ENCODE measurements at regions not wholly inside any gene's neighbourhood (a gene's known extent, or its start where the extent isn't known, plus 50 kb on each side); places are given as distances from the start of the nearest gene placed in this dataset.
"Not testable (repeated sequence)": the region's sequence is repeated elsewhere in the genome, so short reads cannot be mapped to it uniquely, and the experiment has no call there.

DNA sequence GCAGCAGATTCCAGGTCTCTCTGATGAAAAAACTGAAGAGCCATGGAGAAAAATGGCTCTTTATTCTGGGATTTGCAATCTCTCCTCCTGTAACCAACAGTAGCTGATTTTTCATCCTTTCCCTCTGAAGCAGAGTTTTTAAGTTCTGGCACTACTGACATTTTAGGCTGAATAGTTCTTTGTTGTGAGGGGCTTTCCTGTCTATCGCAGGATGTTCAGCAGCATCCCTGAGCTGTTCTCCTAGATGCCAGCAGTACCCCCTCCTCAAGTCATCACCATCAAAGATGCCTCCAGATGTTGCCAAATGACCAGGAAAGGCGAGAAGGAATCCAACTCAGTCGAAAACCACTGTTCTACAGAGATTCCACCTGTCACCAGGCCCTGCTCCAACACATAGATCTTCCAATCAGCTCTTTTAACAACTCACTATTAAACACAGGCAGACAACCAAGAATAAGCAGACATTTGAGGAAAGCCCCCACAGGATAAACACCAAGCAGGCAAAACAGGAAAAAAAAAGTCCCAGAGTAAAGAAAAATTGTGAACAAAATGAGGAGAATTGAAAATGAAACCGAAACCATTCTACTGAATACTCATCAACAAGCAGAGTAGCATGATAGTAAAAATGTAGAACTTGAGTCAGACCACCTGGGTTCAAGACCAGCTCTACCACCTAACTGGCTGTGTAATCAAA, 124.8 kb downstream of the MPP7 start:
- H3K4me3 ChIP-seq (ENCODE audit: control insufficient read depth, low read depth, low read length), result no peak overlapping the region
- no peak for DNase-seq (ENCODE audit: low read depth)
- TF ChIP-seq, protein P1, sequence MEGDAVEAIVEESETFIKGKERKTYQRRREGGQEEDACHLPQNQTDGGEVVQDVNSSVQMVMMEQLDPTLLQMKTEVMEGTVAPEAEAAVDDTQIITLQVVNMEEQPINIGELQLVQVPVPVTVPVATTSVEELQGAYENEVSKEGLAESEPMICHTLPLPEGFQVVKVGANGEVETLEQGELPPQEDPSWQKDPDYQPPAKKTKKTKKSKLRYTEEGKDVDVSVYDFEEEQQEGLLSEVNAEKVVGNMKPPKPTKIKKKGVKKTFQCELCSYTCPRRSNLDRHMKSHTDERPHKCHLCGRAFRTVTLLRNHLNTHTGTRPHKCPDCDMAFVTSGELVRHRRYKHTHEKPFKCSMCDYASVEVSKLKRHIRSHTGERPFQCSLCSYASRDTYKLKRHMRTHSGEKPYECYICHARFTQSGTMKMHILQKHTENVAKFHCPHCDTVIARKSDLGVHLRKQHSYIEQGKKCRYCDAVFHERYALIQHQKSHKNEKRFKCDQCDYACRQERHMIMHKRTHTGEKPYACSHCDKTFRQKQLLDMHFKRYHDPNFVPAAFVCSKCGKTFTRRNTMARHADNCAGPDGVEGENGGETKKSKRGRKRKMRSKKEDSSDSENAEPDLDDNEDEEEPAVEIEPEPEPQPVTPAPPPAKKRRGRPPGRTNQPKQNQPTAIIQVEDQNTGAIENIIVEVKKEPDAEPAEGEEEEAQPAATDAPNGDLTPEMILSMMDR (IDR thresholded peaks at IDR 0.05; ENCODE audit: control insufficient read depth, insufficient read depth, low read depth, low read length, missing control alignments), result no peak

DNA sequence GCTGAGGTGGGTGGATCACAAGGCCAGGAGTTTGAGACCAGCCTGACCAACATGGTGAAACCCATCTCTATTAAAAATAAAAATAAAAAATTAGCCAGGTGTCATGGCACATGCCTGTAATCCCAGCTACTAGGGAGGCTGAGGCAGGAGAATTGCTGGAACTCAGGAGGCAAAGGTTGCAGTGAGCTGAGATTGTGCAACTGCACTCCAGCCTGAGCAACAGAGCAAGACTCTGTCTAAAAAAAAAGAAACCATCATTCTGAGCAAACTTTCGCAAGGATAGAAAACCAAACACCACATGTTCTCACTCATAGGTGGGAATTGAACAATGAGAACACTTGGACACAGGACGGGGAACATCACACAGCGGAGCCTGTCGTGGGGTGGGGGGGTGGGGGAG, 126.4 kb downstream of the MPP7 start:
- not testable (repeated sequence) for H3K4me3 ChIP-seq (ENCODE audit: control insufficient read depth, low read depth, low read length); DNase-seq (ENCODE audit: low read depth)

DNA sequence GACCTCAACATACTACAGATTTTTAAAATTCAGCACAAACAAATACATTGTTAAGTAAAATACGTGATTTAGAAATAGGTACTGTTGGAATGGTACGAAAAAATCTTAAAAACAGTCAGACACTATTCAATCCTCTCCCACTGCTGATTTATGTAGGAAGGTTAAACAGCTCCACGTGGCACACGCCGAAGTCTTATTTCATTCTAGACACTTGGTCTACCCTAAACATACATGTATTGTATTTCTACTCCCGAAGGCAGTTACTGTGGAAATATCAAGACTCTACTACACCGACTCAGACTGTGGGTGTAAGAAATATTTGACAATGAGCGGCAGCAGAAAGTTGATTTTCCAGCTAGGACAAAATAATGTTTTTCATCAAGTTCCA, 130.6 kb downstream of the MPP7 start:
- TF ChIP-seq, protein P1 (IDR thresholded peaks at IDR 0.05; ENCODE audit: control insufficient read depth, insufficient read depth, low read depth, low read length, missing control alignments), result no peak
- no peak for DNase-seq (ENCODE audit: low read depth)
- no peak overlapping the region for H3K4me3 ChIP-seq (ENCODE audit: control insufficient read depth, low read depth, low read length)

DNA sequence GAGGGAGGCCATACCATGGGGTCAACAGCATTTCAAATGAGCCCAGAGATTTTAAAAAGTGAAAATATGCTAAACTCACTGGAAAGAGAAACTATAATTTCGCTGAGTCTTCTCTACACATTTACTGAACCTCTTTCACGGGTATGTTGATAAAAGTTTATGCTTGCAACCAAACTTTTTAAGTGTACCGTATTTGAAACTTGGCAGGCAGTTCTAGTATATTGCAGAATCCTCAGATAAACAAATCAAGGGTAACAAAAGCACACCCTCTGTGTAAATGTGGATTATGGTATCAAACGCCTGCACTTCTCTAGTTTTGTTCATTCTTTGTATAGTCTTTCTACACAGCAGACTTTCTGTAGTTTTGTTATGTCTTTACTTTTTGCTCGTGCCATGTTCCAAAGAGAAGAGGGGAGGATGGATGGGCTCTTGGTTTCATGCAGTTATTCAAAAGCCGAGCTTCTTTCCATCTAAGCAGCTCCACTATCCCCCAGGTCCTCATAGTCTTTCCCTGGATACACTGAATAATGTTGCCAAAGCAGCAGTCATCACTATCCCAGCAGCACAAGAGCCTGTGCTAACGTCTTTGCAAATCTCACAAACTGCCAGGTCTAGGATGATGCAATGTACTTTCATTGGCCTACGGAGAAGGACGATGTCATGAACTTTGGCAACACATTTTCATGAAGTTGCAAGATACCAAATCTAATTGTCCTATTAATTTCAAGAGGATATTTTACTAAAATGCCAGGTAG, 131.2 kb downstream of the MPP7 start:
- DNase-seq (ENCODE audit: low read depth), result no peak
- TF ChIP-seq, protein P1 (IDR thresholded peaks at IDR 0.05; ENCODE audit: control insufficient read depth, insufficient read depth, low read depth, low read length, missing control alignments), result no peak
- H3K4me3 ChIP-seq (ENCODE audit: control insufficient read depth, low read depth, low read length), result no peak overlapping the region

DNA sequence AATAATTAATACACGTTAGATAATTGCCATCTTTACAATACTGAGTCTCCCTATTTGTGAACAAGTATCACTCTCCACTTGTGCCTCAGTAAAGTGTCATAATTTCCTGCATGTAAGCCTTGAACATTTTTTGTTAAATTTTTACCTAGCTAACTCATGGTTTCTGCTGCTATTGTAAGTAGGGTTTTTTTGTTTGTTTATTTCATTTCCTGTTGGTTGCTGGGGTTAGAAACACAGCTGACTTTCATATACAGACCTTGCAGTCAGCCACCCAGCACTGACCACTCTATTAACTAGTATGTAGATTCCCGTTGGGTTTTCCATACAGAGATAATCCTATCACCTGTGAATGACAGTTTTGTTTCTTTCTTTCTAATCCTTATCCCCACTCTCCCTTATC, 133.3 kb downstream of the MPP7 start:
- no peak overlapping the region for H3K4me3 ChIP-seq (ENCODE audit: control insufficient read depth, low read depth, low read length)
- TF ChIP-seq, protein P1 (IDR thresholded peaks at IDR 0.05; ENCODE audit: control insufficient read depth, insufficient read depth, low read depth, low read length, missing control alignments), result no peak
- DNase-seq (ENCODE audit: low read depth), result no peak

DNA sequence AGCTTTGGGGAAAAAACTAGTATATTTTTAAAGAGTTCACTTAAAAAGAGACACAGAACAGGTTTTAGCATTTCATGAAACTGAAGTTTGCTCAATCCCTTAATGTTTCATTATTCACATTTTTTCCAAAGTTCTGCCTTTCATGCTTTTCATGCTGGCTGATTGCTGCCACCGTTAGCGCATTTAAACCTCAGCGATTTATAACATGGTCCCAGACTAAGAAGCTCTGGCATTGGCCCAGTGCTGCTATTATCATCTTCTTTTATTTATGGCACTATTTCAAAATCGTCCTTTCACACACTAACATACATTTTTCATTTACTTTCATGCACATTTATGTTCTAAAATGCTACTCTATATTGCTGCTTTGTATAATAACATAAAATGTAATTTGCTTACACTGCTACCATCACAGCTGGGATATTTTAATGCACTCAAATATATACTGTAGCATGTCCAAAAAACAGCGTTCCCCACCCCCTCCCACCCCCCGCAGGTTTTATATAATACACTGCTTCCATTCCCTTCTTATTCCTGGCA, 141.9 kb downstream of the MPP7 start:
- no peak overlapping the region for H3K4me3 ChIP-seq (ENCODE audit: control insufficient read depth, low read depth, low read length)
- DNase-seq (ENCODE audit: low read depth), result no peak
- TF ChIP-seq, protein P1 (IDR thresholded peaks at IDR 0.05; ENCODE audit: control insufficient read depth, insufficient read depth, low read depth, low read length, missing control alignments), result no peak

DNA sequence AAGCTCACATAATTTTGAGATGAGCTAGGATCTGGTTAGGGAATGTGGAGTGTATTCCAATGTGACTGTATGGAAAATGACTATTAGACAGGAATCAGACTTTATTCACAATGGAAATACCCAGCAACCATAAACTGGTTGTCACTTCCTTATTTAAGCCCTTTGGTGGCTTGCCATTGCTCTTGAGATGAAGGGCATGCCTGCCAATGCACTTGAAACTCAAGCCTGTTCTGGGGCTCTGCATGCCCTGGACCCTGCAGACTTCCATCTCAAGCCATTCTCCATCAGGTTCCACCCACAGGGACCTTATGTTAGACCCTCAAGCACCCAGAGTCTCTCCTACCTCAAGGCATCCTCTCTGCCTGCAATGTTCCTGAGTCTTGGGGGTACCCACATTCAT, 145.5 kb downstream of the MPP7 start:
- DNase-seq (ENCODE audit: low read depth), result no peak
- TF ChIP-seq, protein P1 (IDR thresholded peaks at IDR 0.05; ENCODE audit: control insufficient read depth, insufficient read depth, low read depth, low read length, missing control alignments), result no peak

More for the DNA sequence above, 145.5 kb downstream of the MPP7 start:
- no peak overlapping the region for H3K4me3 ChIP-seq (ENCODE audit: control insufficient read depth, low read depth, low read length)

Measured in AG09309 (cell line).